Prostate gland (tissue), 2 donors: ENCODE measurements at regions not wholly inside any gene's neighbourhood (a gene's known extent, or its start where the extent isn't known, plus 50 kb on each side); places are given as distances from the start of the nearest gene placed in this dataset.
A peak's percentile ranks its signal among the peaks of the same experiment; 100 is the strongest.

ENCODE experiments used
- DNase-seq: peaks from one replicate; pipeline ENCODE4 v3.0.0-alpha.2; 2019; ENCODE audit warnings: low spot score
- H3K27ac ChIP-seq, 2 donors: fragments of 200-600 bp; sonication (generic); 2 replicates each; pipeline ENCODE4 v1.5.1; 2017 to 2019
- H3K27me3 ChIP-seq: fragments of 200-600 bp; sonication (generic); replicated peaks from 2 replicates; pipeline ENCODE4 v1.5.1; 2019; ENCODE audit not compliant: insufficient read depth
- H3K36me3 ChIP-seq, 2 donors: fragments of 200-600 bp; sonication (generic); 1 replicate in 1 of 2; 2 replicates in 1 of 2; pipeline versions ENCODE4 v1.5.1 to v1.8.1; 2017 to 2019
- H3K4me1 ChIP-seq: fragments of 200-600 bp; sonication (generic); replicated peaks from 2 replicates; pipeline ENCODE4 v1.5.1; 2019
- H3K4me3 ChIP-seq, 2 donors: fragments of 200-600 bp; sonication (generic); 2 replicates each; pipeline ENCODE4 v1.5.1; 2017 to 2019
- H3K9me3 ChIP-seq: fragments of 200-600 bp; sonication (generic); 2 replicates; pipeline ENCODE4 v1.5.1; 2017
- CTCF ChIP-seq, 4 experiments: fragments of 200-600 bp in 2 of 4; fragments of 450-650 bp in 2 of 4; sonication (generic) in 2 of 4; IDR thresholded peaks; 1 replicate in 3 of 4; 2 replicates in 1 of 4; pipeline ENCODE4 v1.5.1; 2016 to 2019; ENCODE audit warnings: antibody characterized with exemption in 4 of 4, mild to moderate bottlenecking in 2 of 4, moderate library complexity in 2 of 4
- POLR2A ChIP-seq: fragments of 450-650 bp; IDR thresholded peaks from one replicate; pipeline ENCODE4 v1.6.1; 2016; ENCODE audit warnings: antibody characterized with exemption, mild to moderate bottlenecking
- POLR2AphosphoS5 ChIP-seq: sonication (generic); formaldehyde crosslinking; IDR thresholded peaks from one replicate; pipeline ENCODE4 v1.6.1; 2017; ENCODE audit warnings: antibody characterized with exemption
- WGBS: methylation state at CpG from one replicate; pipeline ENCODE4 v1.1.5; 2018; 5-methylcytosine and 5-hydroxymethylcytosine counted together
- intact Hi-C: fragments of 100-400 bp; cut with DNase I; formaldehyde crosslinking; loops from one replicate; pipeline ENCODE4 v1.14.2; 2022

GRCh38 chr6:44734886-44735629 lies 347.6 kb downstream of the CDC5L start:
- Histone ChIP-seq H3K36me3 (no peaks in the 10 kb centered on the region), H3K27me3 (no peaks in the 10 kb centered on the region), H3K9me3 (no peaks in the 10 kb centered on the region), H3K4me3 (no peak overlapping the region), H3K4me1 (peaks cover 22% of the 10 kb centered on the region), H3K27ac (peak overlapping the region in 1 of 2 donors; percentile 80)
- 87% methylated on average over 5 of the region's 5 CpGs for WGBS
- TF ChIP-seq CTCF (IDR thresholded peaks at IDR 0.05) (no peak), POLR2AphosphoS5 (no peak), POLR2A (no peak)
- intact Hi-C loops: no loop called here
- no peak for DNase-seq

- 57% methylated on average over 6 of the region's 6 CpGs for WGBS
- no peak for TF ChIP-seq POLR2A
- no peak for TF ChIP-seq POLR2AphosphoS5
- TF ChIP-seq CTCF (IDR thresholded peaks at IDR 0.05): no peak
These were observed 348.1 kb downstream of the CDC5L start for GRCh38 chr6:44735630-44735963.

DNA sequence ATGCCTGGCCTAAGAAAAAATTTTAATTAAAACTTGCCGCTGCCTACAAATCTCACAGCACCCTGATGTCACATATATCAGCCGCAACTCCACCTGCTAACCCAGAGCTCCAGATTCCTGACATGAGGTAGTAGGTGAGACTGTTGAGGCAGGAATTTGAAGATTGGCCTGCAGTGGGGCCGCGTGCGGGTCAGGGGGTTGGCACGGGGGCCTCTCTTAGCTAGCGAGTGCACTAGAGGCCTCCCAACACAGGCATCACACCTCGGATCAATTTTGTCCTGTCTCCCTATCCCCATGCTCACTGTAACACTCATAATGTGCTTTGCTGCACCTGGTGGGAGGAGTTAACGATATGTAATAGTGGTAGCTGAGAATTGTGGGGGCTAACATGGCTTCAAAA lies 349.8 kb downstream of the CDC5L start:
- H3K4me1 ChIP-seq: peaks cover 7% of the 10 kb centered on the region
- intact Hi-C loops: no loop called here
- no peak overlapping the region for H3K4me3 ChIP-seq
- H3K9me3 ChIP-seq: no peaks in the 10 kb centered on the region
- peak overlapping the region in 1 of 2 donors; percentile 55 for H3K27ac ChIP-seq
- no peaks in the 10 kb centered on the region for H3K27me3 ChIP-seq
- TF ChIP-seq CTCF (IDR thresholded peaks at IDR 0.05) (no peak), POLR2AphosphoS5 (no peak), POLR2A (no peak)
- no peaks in the 10 kb centered on the region for H3K36me3 ChIP-seq
- 96% methylated on average over 9 of the region's 9 CpGs for WGBS
- no peak for DNase-seq

More at GRCh38 chr6:44735630-44735963, 348.1 kb downstream of the CDC5L start:
- no peak for DNase-seq
- Histone ChIP-seq H3K4me1 (peaks cover 17% of the 10 kb centered on the region), H3K4me3 (no peak overlapping the region), H3K27ac (peak overlapping the region in 1 of 2 donors; percentile 80), H3K27me3 (no peaks in the 10 kb centered on the region), H3K36me3 (no peaks in the 10 kb centered on the region), H3K9me3 (no peaks in the 10 kb centered on the region)
- intact Hi-C loops: no loop called here

GRCh38 chr6:44737829-44738528 lies 350.5 kb downstream of the CDC5L start:
- TF ChIP-seq POLR2AphosphoS5: no peak
- no peak for TF ChIP-seq POLR2A
- TF ChIP-seq CTCF (IDR thresholded peaks at IDR 0.05): no peak
- Histone ChIP-seq H3K4me3 (no peak overlapping the region), H3K4me1 (peaks cover 7% of the 10 kb centered on the region), H3K27ac (peak overlapping the region; percentile 33 to 55), H3K36me3 (no peaks in the 10 kb centered on the region), H3K9me3 (no peaks in the 10 kb centered on the region), H3K27me3 (no peaks in the 10 kb centered on the region)
- DNase-seq: no peak
- intact Hi-C loops: no loop called here
- WGBS: 49% methylated on average over 6 of the region's 6 CpGs
